ENCODE measurements at regions not wholly inside any gene's neighbourhood (a gene's known extent, or its start where the extent isn't known, plus 50 kb on each side); places are given as distances from the start of the nearest gene placed in this dataset.

- in situ Hi-C loops (cut with MboI), result no loop called here
- FAIRE-seq (no peak), ATAC-seq (no peak), DNase-seq (ENCODE audit: low read depth, low spot score) (no peak)
- Histone ChIP-seq H3K4me3 (no peak overlapping the region), H3K79me2 (ENCODE audit: control insufficient read depth, insufficient read depth, low read length) (peaks cover 14% of the 10 kb centered on the region), H3K36me3 (ENCODE audit: control insufficient read depth in 2 of 2, insufficient read depth in 2 of 2, low read length in 1 of 2) (no peaks in the 10 kb centered on the region), H3K9me3 (replicated peaks; ENCODE audit: control insufficient read depth, insufficient read depth, low read length) (no peaks in the 10 kb centered on the region), H3K4me1 (ENCODE audit: control insufficient read depth, insufficient read depth, low read length) (no peaks in the 10 kb centered on the region), H2AFZ (ENCODE audit: control insufficient read depth, low read depth, low read length) (no peak overlapping the region), H4K20me1 (ENCODE audit: control insufficient read depth, insufficient read depth) (no peaks in the 10 kb centered on the region), H3K27ac (ENCODE audit: control insufficient read depth, insufficient read depth) (no peak overlapping the region), H3K4me2 (ENCODE audit: control insufficient read depth, insufficient read depth) (no peak overlapping the region), H3K9ac (ENCODE audit: control insufficient read depth, insufficient read depth, low read length) (no peak overlapping the region), H3K27me3 (replicated peaks in 1 of 2; ENCODE audit: control insufficient read depth in 2 of 2, insufficient read depth in 2 of 2, low read length in 1 of 2) (no peaks in the 10 kb centered on the region)
- ChIA-PET POLR2A (interaction anchor here (0.5 kb wide), 1 partner anchor 43 kb away, joined by 5 read pairs; no protein-coding TSS in a partner anchor), RAD21 (ENCODE audit: unreplicated experiment) (interaction anchor here (0.7 to 3.6 kb wide), 4 partner anchors 8 to 59 kb away, joined by 3 to 21 read pairs (median 4); no protein-coding TSS in a partner anchor), CTCF (interaction anchor here (2.1 to 5.8 kb wide), 4 partner anchors 35 to 125 kb away, joined by 5 to 48 read pairs (median 18); no protein-coding TSS in a partner anchor), SMC1A (ENCODE audit: uncharacterized antibody, unreplicated experiment) (interaction anchor here (0.7 to 3.8 kb wide), 5 partner anchors 58 to 132 kb away, joined by 3 to 35 read pairs (median 7); no protein-coding TSS in a partner anchor)
- intact Hi-C loops (cut with micrococcal nuclease; ENCODE audit: unreplicated experiment), result no loop called here
- WGBS (ENCODE audit: insufficient coverage, insufficient replicate concordance, low lambda C conversion rate, missing lambda C conversion rate), result 67% methylated on average over 1 of the region's 1 CpG
- no TSS peak for BruUV-seq (replicated peaks)
- TF ChIP-seq RB1 (IDR thresholded peaks at IDR 0.05; ENCODE audit: borderline replicate concordance) (no peak), LARP7 (IDR thresholded peaks at IDR 0.05) (no peak), ZBED1 (IDR thresholded peaks at IDR 0.05; ENCODE audit: borderline replicate concordance) (no peak), RELA (IDR thresholded peaks at IDR 0.05; ENCODE audit: borderline replicate concordance, partially characterized antibody) (no peak), ZBTB33 (IDR thresholded peaks at IDR 0.05) (no peak), BCL3 (IDR thresholded peaks at IDR 0.05; ENCODE audit: borderline replicate concordance, insufficient read depth, low read depth, low read length, poor library complexity, severe bottlenecking) (no peak), BCLAF1 (IDR thresholded peaks at IDR 0.05) (no peak), HDAC6 (IDR thresholded peaks at IDR 0.05; ENCODE audit: unreplicated experiment) (no peak), ZBTB4 (CRISPR knock-in tag; IDR thresholded peaks at IDR 0.05) (no peak), TBL1XR1 (IDR thresholded peaks at IDR 0.05; ENCODE audit: low read depth, low read length) (no peak), FOXM1 (IDR thresholded peaks at IDR 0.05; ENCODE audit: low read depth, low read length) (no peak), ZNF384 (IDR thresholded peaks at IDR 0.05; ENCODE audit: borderline replicate concordance, low read depth, low read length) (no peak), STAT3 (IDR thresholded peaks at IDR 0.05; ENCODE audit: low read depth, low read length) (no peak), ESRRA (IDR thresholded peaks at IDR 0.05; ENCODE audit: low read length) (no peak)
Observed at GRCh38 chr1:39133340-39133684, 71.2 kb upstream of the MACF1 start.

Measured in GM12878 (cell line).